GM18499 (cell line): ENCODE measurements at regions not wholly inside any gene's neighbourhood (a gene's known extent, or its start where the extent isn't known, plus 50 kb on each side); places are given as distances from the start of the nearest gene placed in this dataset.

Source experiments
- ATAC-seq: cut with Tn5 transposase; IDR thresholded peaks from one replicate; pipeline ENCODE4 v1.9.1; 2021; ENCODE audit warnings: moderate number of reproducible peaks; ENCODE audit not compliant: insufficient read depth, unreplicated experiment

DNA sequence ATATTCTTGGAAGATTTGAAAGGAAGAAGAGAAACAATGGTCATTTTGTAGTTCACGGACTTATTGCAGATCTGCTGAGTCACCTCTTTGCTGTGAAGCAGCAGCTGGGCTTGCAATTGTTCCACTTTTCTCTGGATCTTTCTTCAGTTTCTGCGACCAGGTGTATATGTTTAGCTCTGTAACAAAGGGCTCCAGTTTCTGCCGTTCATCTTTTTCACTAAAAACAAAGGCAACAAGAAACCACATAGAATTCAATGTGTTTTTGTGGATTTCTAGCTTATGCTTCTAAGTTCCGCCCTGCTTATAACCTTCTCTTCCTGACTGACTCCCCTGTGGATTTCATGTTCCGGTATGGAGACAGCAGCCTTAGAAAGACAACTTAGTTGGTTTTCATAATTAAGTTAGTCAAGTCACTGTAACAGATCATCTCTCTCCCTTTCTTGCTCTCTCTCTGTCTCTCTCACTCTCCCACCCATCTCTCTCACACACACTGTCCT lies 121.6 kb upstream of the EPHA5 start:
- no peak for ATAC-seq

GRCh38 chr4:65791111-65791811 lies 121.0 kb upstream of the EPHA5 start:
- ATAC-seq, result no peak

DNA sequence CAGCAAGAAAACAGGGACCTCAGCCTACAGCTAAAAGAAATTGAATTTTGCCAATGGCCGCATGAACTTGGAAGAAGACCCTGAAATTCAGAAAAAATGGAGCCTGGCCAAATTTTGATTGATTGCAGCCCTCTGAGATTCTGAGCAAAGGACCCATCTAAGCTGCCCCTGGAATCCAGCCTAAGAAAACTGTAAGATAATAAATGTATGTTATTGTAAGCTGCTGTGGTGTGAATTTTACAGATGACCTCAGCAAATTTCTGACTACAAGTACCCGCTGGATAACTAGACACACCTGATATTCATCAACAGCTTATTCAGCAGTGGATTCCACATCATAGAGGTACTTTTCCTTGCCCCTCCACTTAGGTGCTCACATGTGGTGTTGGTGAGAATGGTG lies 119.5 kb upstream of the EPHA5 start:
- ATAC-seq, result no peak

DNA sequence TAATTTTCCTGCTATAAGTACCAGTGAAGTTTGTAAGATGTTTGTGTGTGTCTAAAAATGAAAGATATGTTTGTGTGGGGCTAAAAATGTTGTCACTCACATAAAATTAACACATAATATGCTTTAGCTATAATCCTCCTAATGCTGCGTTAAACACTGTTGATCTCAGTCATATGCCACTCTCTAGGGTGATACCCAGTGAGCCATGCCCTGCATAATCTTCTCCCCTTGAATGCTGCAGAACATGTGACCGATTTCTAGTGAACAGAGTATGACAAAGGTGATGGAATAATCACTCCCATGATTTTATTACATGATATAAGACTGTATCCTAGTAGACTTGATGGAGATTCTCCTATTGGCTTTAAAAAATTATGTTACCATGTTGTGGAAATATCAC lies 119.1 kb upstream of the EPHA5 start:
- ATAC-seq, result no peak

- no peak for ATAC-seq
These were observed 107.0 kb upstream of the EPHA5 start for GRCh38 chr4:65777270-65777669.

- ATAC-seq, result no peak
These were observed 103.3 kb upstream of the EPHA5 start for GRCh38 chr4:65773636-65774035.

DNA sequence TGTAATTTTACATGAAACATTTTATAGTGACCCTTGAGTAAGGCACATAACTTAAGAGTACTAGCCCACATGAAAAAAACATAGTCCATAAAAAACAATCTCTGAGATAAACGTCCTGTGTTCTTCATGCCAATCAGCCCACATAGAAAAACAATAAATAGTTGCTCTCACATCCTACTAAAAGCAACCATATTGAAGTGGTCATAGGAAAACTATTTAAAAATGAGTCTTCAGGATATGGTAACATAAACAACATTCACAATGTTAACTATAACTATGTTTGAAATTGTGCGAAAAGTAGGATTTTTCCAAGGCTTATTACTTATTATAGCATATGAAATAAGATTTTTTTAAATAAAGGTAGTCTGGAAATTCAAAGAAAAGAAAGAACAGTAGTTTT lies 77.1 kb upstream of the EPHA5 start:
- no peak for ATAC-seq

DNA sequence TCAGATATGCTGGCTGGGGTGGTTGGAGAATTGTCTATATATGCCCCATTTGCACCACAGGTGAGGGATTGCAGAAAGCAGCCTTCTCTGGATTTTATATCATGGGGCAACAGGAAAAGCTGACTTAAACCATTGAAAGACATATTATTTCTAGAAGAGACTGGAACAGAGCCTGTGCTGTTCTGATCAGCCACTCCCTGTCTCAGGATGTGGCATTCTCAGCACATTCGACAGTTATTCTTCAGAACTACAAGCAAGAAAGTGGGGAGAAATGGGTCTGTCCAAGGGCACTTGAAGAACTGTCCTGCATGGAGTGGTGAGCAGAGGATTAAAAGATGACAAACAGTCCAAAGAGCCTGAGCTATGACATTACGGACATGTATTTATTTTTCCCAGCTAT lies 67.8 kb upstream of the EPHA5 start:
- no peak for ATAC-seq

DNA sequence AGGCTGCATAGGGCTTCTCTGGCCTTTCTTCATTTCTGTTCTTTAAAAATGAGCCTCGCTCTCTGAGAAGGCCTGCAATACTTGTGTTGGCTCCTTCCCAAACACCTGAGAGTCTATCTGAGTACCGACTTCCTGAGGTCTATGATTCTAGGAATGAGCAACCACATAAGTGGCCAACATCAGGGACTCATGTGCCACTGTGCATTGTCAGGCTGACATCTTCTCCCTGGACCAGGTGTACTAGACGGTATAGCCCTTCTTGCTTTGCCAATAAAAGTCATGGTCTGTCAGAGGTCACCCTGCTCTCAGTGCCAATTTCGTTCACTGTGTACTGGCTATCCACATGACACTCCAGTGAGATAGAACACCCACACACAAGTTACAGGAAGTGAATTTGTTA lies 67.4 kb upstream of the EPHA5 start:
- ATAC-seq, result no peak

DNA sequence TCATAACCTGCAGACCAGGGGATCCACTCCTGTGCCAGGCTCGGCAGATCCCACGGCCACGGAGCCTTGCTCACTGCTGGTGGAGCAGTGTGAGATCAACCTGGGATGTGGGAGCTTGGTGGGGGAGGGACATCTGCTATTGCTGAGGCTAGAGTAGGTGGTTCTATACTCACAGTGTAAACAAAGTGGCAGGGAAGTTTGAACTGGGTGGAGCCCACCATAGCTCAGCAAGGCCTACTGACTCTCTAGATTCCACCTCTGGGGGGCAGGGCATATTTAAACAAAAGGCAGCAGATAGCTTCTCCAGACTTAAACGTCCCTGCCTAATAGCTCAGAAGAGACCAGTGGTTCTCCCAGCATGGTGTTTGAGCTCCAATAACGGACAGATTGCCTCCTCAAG lies 54.7 kb upstream of the EPHA5 start:
- ATAC-seq, result no peak
